ENCODE measurements at regions not wholly inside any gene's neighbourhood (a gene's known extent, or its start where the extent isn't known, plus 50 kb on each side); places are given as distances from the start of the nearest gene placed in this dataset.

DNA sequence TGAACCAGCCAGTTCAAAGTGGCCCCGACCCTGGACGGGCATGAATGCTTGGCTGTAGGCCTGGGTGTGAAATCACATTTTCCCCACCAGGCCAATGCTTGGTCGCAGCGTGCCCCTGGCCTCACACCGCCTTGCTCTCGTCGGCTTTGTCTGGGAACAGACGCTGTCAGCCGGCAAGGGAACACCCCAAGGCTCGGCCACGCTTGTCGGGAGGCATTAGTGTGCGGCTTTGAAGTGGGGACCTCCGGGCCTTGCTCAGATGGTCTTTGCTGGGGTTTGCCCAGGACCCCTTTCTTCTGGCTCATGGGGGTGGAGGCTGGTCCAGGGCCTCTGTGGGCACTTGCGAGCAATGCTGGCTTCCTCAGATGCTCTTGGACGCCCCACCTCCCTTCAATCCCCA, 79.1 kb downstream of the INHBB start:
- peaks cover 0 to 2% of the 10 kb centered on the region in 2 experiments for H4K20me1 ChIP-seq (replicated peaks in 1 of 2; ENCODE audit: control insufficient read depth in 1 of 2, insufficient read depth in 2 of 2, low read length in 2 of 2)
- no peak overlapping the region for H2BK12ac ChIP-seq (ENCODE audit: low read depth, low read length)
- no peak overlapping the region for H3K4ac ChIP-seq (replicated peaks; ENCODE audit: insufficient read length, low read depth, low read length)
- peaks cover 0 to 14% (median 7%) of the 10 kb centered on the region in 4 experiments; a peak in 4 of 7 replicates for H3K27me3 ChIP-seq (replicated peaks in 1 of 4; ENCODE audit: control insufficient read depth in 3 of 4, extremely low read depth in 1 of 4, insufficient read depth in 3 of 4, low read length in 3 of 4)
- H2BK5ac ChIP-seq (ENCODE audit: low read depth, low read length): no peak overlapping the region
- H3K56ac ChIP-seq (replicated peaks; ENCODE audit: insufficient read length, low read depth, low read length): no peak overlapping the region
- TF ChIP-seq CBX5 (IDR thresholded peaks at IDR 0.05; ENCODE audit: low read depth, low read length) (no peak), EGR1 (IDR thresholded peaks at IDR 0.05; ENCODE audit: borderline replicate concordance, low read depth, low read length) (no peak), YY1 (IDR thresholded peaks at IDR 0.05; ENCODE audit: low read depth, low read length) (no peak), KDM4A (IDR thresholded peaks at IDR 0.05; ENCODE audit: low read depth, low read length, severe bottlenecking) (no peak), RXRA (IDR thresholded peaks at IDR 0.05; ENCODE audit: insufficient read depth, low read depth, low read length) (no peak), MAFK (IDR thresholded peaks at IDR 0.05; ENCODE audit: low read depth, low read length) (no peak), HDAC6 (IDR thresholded peaks at IDR 0.05; ENCODE audit: low read depth, low read length) (no peak), RNF2 (IDR thresholded peaks at IDR 0.05; ENCODE audit: borderline replicate concordance, low read depth, low read length, missing control alignments, poor library complexity, severe bottlenecking) (no peak), RAD21 (IDR thresholded peaks at IDR 0.05 in 1 of 2, conservative IDR thresholded peaks at IDR 0.05 in 1 of 2; ENCODE audit: low read depth in 2 of 2, low read length in 2 of 2) (no peak), BRCA1 (IDR thresholded peaks at IDR 0.05; ENCODE audit: low read depth, low read length) (no peak), FOSL1 (IDR thresholded peaks at IDR 0.05; ENCODE audit: insufficient read depth, low read depth, low read length) (no peak)
- TF ChIP-seq, protein P1, sequence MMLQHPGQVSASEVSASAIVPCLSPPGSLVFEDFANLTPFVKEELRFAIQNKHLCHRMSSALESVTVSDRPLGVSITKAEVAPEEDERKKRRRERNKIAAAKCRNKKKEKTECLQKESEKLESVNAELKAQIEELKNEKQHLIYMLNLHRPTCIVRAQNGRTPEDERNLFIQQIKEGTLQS (IDR thresholded peaks at IDR 0.05; ENCODE audit: insufficient read depth, low read depth, low read length): no peak
- H3K14ac ChIP-seq (ENCODE audit: insufficient read length): no peak overlapping the region
- H3K4me1 ChIP-seq (replicated peaks in 1 of 4; ENCODE audit: control insufficient read depth in 3 of 4, insufficient read depth in 4 of 4, low read length in 3 of 4): peaks cover 6 to 13% (median 10%) of the 10 kb centered on the region in 4 experiments
- no peaks in the 10 kb centered on the region for H3K9me3 ChIP-seq (ENCODE audit: insufficient read depth in 2 of 2, low read depth in 1 of 2, low read length in 1 of 2)
- no peak overlapping the region for H2AK5ac ChIP-seq (ENCODE audit: low read depth, low read length)
- no peak overlapping the region for H3K9ac ChIP-seq (replicated peaks in 1 of 4; ENCODE audit: extremely low read depth in 1 of 4, low read depth in 3 of 4, low read length in 3 of 4)
- WGBS, 2 experiments (ENCODE audit: extremely low coverage in 1 of 2, insufficient coverage in 1 of 2, insufficient read length in 1 of 2, insufficient replicate concordance in 2 of 2, low coverage in 1 of 2, low lambda C conversion rate in 2 of 2, missing lambda C conversion rate in 1 of 2): 89% methylated on average over 14 of the region's 16 CpGs; no CpG with 5 or more reads in 1 of the 2 experiments
- H3K79me2 ChIP-seq (ENCODE audit: control insufficient read depth in 1 of 2, insufficient read depth in 2 of 2, low read length in 2 of 2): no peaks in the 10 kb centered on the region
- H3K23me2 ChIP-seq (ENCODE audit: low read depth, low read length): peaks cover 2% of the 10 kb centered on the region; the same call in 1 of the 2 replicates
- no peak overlapping the region for H3K23ac ChIP-seq (ENCODE audit: insufficient read length)
- H2AFZ ChIP-seq (ENCODE audit: low read length): no peak overlapping the region
- no peak overlapping the region for H3K4me3 ChIP-seq (ENCODE audit: extremely low read depth in 1 of 4, insufficient read depth in 2 of 4, low read depth in 3 of 4, low read length in 4 of 4)
- H4K5ac ChIP-seq (ENCODE audit: insufficient read length, low read depth, low read length): no peak overlapping the region
- H3K36me3 ChIP-seq (ENCODE audit: control insufficient read depth in 2 of 4, insufficient read depth in 4 of 4, low read length in 3 of 4): no peaks in the 10 kb centered on the region
- CTCF ChIA-PET (ENCODE audit: partially characterized antibody): interaction anchor here (1.2 to 2.8 kb wide), 7 partner anchors 11 to 256 kb away, joined by 3 to 14 read pairs (median 4); no protein-coding TSS in a partner anchor
- no peak overlapping the region for H3K4me2 ChIP-seq (ENCODE audit: insufficient read depth in 1 of 2, low read depth in 2 of 2, low read length in 2 of 2)
- no peak overlapping the region for H4K91ac ChIP-seq (replicated peaks; ENCODE audit: insufficient read length, low read length)
- H3K18ac ChIP-seq (ENCODE audit: extremely low read depth, low read length): no peak overlapping the region
- no peaks in the 10 kb centered on the region; the same call in 1 of the 2 replicates for H3K79me1 ChIP-seq (ENCODE audit: low read depth, low read length)
- H2BK15ac ChIP-seq (ENCODE audit: low read length): no peak overlapping the region
- POLR2A ChIA-PET (ENCODE audit: partially characterized antibody): no interaction called here
- no peak overlapping the region for H2BK20ac ChIP-seq (ENCODE audit: low read length)
- DNase-seq (ENCODE audit: low read depth in 1 of 2, low spot score in 2 of 2) (peak in 1 of 2 experiments; percentile 42), FAIRE-seq (no peak)
- peak overlapping the region; percentile 63; the same call in 1 of the 2 replicates for H4K8ac ChIP-seq (ENCODE audit: extremely low read depth, insufficient read depth, low read length)
- no peak overlapping the region for H3K27ac ChIP-seq (ENCODE audit: low read depth, low read length)
- no peak overlapping the region for H2BK120ac ChIP-seq (replicated peaks; ENCODE audit: low read depth, low read length)
